Osteocyte (in vitro differentiated cells): ENCODE measurements at regions not wholly inside any gene's neighbourhood (a gene's known extent, or its start where the extent isn't known, plus 50 kb on each side); places are given as distances from the start of the nearest gene placed in this dataset.

Source experiments
- DNase-seq: peaks from one replicate; pipeline ENCODE4 v3.0.0; 2021; ENCODE audit warnings: mixed read lengths; ENCODE audit not compliant: unreplicated experiment; ENCODE audit errors: extremely low spot score
- H3K27ac Mint-ChIP-seq: one replicate; pipeline ENCODE4 v1.8.0; 2021; ENCODE audit warnings: mild to moderate bottlenecking, mixed read lengths; ENCODE audit not compliant: unreplicated experiment
- H3K27me3 Mint-ChIP-seq: one replicate; pipeline ENCODE4 v1.8.0; 2021; ENCODE audit warnings: mixed read lengths; ENCODE audit not compliant: unreplicated experiment
- H3K36me3 Mint-ChIP-seq: one replicate; pipeline ENCODE4 v1.8.0; 2021; ENCODE audit warnings: mixed read lengths; ENCODE audit not compliant: unreplicated experiment
- H3K4me1 Mint-ChIP-seq: one replicate; pipeline ENCODE4 v1.8.0; 2021; ENCODE audit warnings: mixed read lengths; ENCODE audit not compliant: unreplicated experiment
- H3K4me3 Mint-ChIP-seq: one replicate; pipeline ENCODE4 v1.8.0; 2021; ENCODE audit warnings: mild to moderate bottlenecking, moderate library complexity, mixed read lengths; ENCODE audit not compliant: unreplicated experiment
- H3K9me3 Mint-ChIP-seq: one replicate; pipeline ENCODE4 v1.8.0; 2021; ENCODE audit warnings: mixed read lengths; ENCODE audit not compliant: unreplicated experiment
- TF ChIP-seq, protein P1 (sequence below): fragments of 200-600 bp; sonication (generic); IDR thresholded peaks from 2 replicates; pipeline ENCODE4 v1.5.0; 2021; ENCODE audit warnings: antibody characterized with exemption, mild to moderate bottlenecking, moderate library complexity

DNA sequence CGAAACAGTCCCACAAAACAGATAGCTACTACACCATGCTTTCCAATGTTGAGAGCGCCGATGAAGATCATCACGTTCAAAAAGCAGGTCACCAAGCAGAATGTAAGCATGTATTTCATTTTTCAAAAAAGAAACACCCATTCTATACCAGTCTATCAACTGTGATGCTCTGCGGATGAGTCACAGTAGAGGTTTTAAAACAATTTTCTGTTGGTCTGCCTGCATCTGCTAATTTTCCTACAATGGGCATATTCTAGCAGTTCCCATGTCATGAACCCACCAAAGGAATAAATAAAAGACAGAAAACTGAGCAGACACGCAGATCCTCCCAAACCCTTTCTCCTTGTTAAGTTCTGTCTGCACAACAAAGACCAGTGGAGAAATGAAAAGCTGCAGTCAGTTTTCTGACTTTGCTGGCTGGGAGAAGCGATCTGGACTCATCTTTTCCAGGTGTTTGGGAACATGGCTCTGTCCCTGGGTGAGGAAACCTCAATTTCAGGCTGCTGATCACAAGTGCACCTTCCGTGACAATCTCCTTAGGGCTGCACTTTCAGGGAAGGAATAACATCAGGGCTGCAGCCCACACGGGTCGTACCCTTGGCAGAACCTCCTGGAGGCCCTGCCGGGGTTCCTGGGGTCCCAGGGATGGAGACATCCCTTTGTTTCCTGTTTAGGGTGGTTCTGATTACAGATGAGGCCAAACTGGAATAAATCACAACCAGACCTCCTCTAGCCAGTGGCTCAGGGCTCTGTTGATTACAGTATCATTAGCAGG, 200.1 kb downstream of the BMP7 start:
- no peak for DNase-seq
- H3K27me3 Mint-ChIP-seq: no peaks in the 10 kb centered on the region
- H3K36me3 Mint-ChIP-seq: no peaks in the 10 kb centered on the region
- H3K4me3 Mint-ChIP-seq: no peak overlapping the region
- H3K4me1 Mint-ChIP-seq: peaks cover 36% of the 10 kb centered on the region
- peak overlapping the region; percentile 86 for H3K27ac Mint-ChIP-seq
- no peaks in the 10 kb centered on the region for H3K9me3 Mint-ChIP-seq
- TF ChIP-seq, protein P1, sequence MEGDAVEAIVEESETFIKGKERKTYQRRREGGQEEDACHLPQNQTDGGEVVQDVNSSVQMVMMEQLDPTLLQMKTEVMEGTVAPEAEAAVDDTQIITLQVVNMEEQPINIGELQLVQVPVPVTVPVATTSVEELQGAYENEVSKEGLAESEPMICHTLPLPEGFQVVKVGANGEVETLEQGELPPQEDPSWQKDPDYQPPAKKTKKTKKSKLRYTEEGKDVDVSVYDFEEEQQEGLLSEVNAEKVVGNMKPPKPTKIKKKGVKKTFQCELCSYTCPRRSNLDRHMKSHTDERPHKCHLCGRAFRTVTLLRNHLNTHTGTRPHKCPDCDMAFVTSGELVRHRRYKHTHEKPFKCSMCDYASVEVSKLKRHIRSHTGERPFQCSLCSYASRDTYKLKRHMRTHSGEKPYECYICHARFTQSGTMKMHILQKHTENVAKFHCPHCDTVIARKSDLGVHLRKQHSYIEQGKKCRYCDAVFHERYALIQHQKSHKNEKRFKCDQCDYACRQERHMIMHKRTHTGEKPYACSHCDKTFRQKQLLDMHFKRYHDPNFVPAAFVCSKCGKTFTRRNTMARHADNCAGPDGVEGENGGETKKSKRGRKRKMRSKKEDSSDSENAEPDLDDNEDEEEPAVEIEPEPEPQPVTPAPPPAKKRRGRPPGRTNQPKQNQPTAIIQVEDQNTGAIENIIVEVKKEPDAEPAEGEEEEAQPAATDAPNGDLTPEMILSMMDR: no peak

DNA sequence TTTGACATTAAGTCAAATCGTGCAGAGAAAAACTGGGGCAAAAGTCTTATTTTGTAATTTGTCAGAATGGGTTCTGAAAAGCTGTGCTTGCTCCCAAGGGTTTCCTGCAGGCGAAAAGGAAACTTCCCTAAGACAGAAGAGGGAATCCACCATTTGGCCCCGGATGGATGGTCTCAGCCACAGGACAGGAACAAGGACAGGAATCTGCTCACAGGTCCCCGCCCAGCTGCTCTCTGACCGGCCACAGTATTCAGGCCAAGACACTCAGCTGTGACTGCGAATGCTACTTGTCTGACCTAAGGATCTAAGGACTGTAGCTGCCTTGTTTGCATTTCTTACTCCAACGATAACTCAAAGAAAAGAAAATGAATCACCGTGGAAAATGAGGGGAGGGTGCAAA, 197.0 kb downstream of the BMP7 start:
- H3K27me3 Mint-ChIP-seq: no peaks in the 10 kb centered on the region
- TF ChIP-seq, protein P1: no peak
- no peak for DNase-seq

DNA sequence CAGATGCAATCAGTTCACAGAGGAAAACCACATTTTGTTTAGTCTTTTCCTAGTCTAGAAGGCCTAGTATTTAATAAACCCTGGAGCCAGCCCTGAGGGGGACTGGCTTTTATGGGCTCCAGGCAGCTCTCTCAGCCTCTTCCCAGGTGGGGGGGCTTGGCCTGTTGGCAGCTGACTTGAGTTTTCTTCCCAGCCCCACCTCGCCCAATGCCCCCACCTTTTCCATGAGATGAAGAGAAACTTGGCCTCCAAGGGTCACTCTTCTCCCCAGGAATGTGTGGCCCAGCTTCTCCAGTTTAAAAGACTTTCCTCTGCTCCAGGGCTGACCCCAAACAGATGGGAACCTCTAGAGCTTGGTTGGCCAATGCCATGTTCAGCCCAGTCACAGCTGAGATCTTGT, 196.1 kb downstream of the BMP7 start:
- TF ChIP-seq, protein P1: no peak
- H3K36me3 Mint-ChIP-seq: no peaks in the 10 kb centered on the region
- H3K9me3 Mint-ChIP-seq: no peaks in the 10 kb centered on the region
- H3K4me3 Mint-ChIP-seq: no peak overlapping the region
- no peak overlapping the region for H3K27ac Mint-ChIP-seq
- peaks cover 30% of the 10 kb centered on the region for H3K4me1 Mint-ChIP-seq
- no peaks in the 10 kb centered on the region for H3K27me3 Mint-ChIP-seq
- no peak for DNase-seq

More for the DNA sequence above, 197.0 kb downstream of the BMP7 start:
- Mint-ChIP-seq H3K9me3 (no peaks in the 10 kb centered on the region), H3K27ac (no peak overlapping the region), H3K4me3 (no peak overlapping the region), H3K36me3 (no peaks in the 10 kb centered on the region), H3K4me1 (peaks cover 38% of the 10 kb centered on the region)

- Mint-ChIP-seq H3K4me3 (no peak overlapping the region), H3K27me3 (no peaks in the 10 kb centered on the region), H3K9me3 (peaks cover 4% of the 10 kb centered on the region), H3K36me3 (no peaks in the 10 kb centered on the region), H3K4me1 (peaks cover 20% of the 10 kb centered on the region), H3K27ac (no peak overlapping the region)
- TF ChIP-seq, protein P1: peak; percentile 17
- DNase-seq: no peak
Measured at GRCh38 chr20:57071283-57071731, 195.1 kb downstream of the BMP7 start.

DNA sequence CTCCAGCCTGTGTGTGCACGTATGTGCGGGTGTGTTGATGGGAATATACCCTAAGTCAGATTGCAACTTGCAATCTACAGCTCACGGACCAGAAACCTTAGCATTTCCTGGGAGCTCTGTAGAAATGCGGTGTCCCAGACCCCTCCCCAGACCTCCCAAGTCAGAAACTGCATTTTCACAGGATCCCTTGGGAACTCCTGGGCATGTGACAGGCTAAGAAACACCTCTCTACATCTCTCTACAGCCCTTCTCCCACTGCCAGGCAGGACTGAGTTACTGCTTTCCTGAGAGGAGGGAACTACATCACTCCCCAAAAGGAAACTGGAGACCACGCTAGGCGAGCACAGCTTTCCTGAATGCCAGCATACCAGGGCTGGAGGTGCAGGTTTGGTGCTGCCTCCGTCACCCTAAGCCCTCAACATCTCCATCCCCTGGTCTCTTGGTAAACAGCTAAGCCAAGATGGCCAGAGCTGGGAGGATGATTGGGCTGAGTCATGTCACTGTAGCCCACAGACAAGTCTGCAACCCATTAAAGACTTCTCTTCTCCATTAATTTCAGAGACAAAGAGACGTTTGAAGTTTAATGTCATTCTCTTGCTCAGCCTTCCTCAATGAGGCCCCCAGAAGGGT, 194.4 kb downstream of the BMP7 start:
- DNase-seq: no peak
- TF ChIP-seq, protein P1: no peak
- no peak overlapping the region for H3K27ac Mint-ChIP-seq
- H3K4me3 Mint-ChIP-seq: no peak overlapping the region
- no peaks in the 10 kb centered on the region for H3K27me3 Mint-ChIP-seq
- peaks cover 4% of the 10 kb centered on the region for H3K9me3 Mint-ChIP-seq
- H3K4me1 Mint-ChIP-seq: peaks cover 13% of the 10 kb centered on the region
- peaks cover 1% of the 10 kb centered on the region for H3K36me3 Mint-ChIP-seq
